HepG2 (cell line): ENCODE measurements at regions not wholly inside any gene's neighbourhood (a gene's known extent, or its start where the extent isn't known, plus 50 kb on each side); places are given as distances from the start of the nearest gene placed in this dataset.
A peak's percentile ranks its signal among the peaks of the same experiment; 100 is the strongest.

Source experiments
- ATAC-seq: fragments of 200-7000 bp; cut with Tn5 transposase; 3 replicates; pipeline ENCODE4 v1.9.1; 2020; ENCODE audit warnings: mild to moderate bottlenecking, moderate library complexity
- BruUV-seq: library from RNA; stranded (reverse); fragments of 400-500 nt; replicated peaks from 2 replicates; lab custom pipeline; 2021; lab: Mats Ljungman, UMichigan
- CTCF ChIA-PET: fragments of 300-600 bp; formaldehyde crosslinking; extraction: SDS; loops from one replicate; lab custom pipeline; 2021; ENCODE audit warnings: low total read pairs, inconsistent platforms, low intra/inter-chr PET ratio; lab: Yijun Ruan, JAX
- POLR2A ChIA-PET: fragments of 350-600 bp; sonication (Branson Sonifier 250); formaldehyde crosslinking; loops from one replicate; lab custom pipeline; 2020; ENCODE audit warnings: antibody characterized with exemption, inconsistent platforms; lab: Yijun Ruan, JAX
- DNase-seq: peaks from one replicate; pipeline ENCODE4 v3.0.0-alpha.2; 2015; ENCODE audit warnings: low spot score
- FAIRE-seq: peaks from 3 replicates; lab custom pipeline; 2011; peaks lifted over from hg19 to GRCh38; lab: Jason Lieb, UNC
- H2AFZ ChIP-seq: one replicate; pipeline ENCODE4 v1.6.1; 2011; ENCODE audit warnings: low read length, inconsistent platforms
- H3K27ac ChIP-seq: fragments of 300-600 bp; 3 replicates; pipeline ENCODE4 v1.8.0; 2011; ENCODE audit warnings: mixed run types, mild to moderate bottlenecking, mixed read lengths, low read length, inconsistent platforms; ENCODE audit not compliant: insufficient read depth; ENCODE audit errors: extremely low read length
- H3K27me3 ChIP-seq, 2 experiments: fragments of 200-600 bp in 1 of 2; 2 replicates in 1 of 2; 3 replicates in 1 of 2; pipeline versions ENCODE4 v1.6.0 to v1.8.0; 2011; ENCODE audit warnings: low read length in 2 of 2, mild to moderate bottlenecking in 2 of 2, moderate library complexity in 2 of 2, inconsistent platforms in 1 of 2; ENCODE audit not compliant: insufficient read depth in 2 of 2, control insufficient read depth in 1 of 2
- H3K36me3 ChIP-seq, 2 experiments: fragments of 200-600 bp in 1 of 2; replicated peaks in 1 of 2; 2 replicates in 1 of 2; 3 replicates in 1 of 2; pipeline versions ENCODE4 v1.5.1 to v1.8.0; 2011; ENCODE audit warnings: low read length in 2 of 2, inconsistent platforms in 1 of 2; ENCODE audit not compliant: insufficient read depth in 2 of 2, control insufficient read depth in 1 of 2
- H3K4me1 ChIP-seq: 2 replicates; pipeline ENCODE4 v1.5.1; 2012; ENCODE audit warnings: low read length, inconsistent platforms; ENCODE audit not compliant: insufficient read depth
- H3K4me2 ChIP-seq: 2 replicates; pipeline ENCODE4 v1.6.0; 2011; ENCODE audit warnings: low read depth, low read length, inconsistent platforms
- H3K4me3 ChIP-seq, 3 experiments: fragments of 200-600 bp in 1 of 3; sonication (generic), shearing (Covaris generic) in 1 of 3; replicated peaks in 1 of 3; 2 replicates each; pipeline ENCODE4 v1.5.1; 2011 to 2016; ENCODE audit warnings: low read length in 3 of 3, inconsistent platforms in 2 of 3, low read depth in 2 of 3, mild to moderate bottlenecking in 2 of 3, control low read depth in 1 of 3, mixed read lengths in 1 of 3; ENCODE audit not compliant: insufficient read depth in 1 of 3
- H3K79me2 ChIP-seq: one replicate; pipeline ENCODE4 v1.6.1; 2011; ENCODE audit warnings: low read length, inconsistent platforms; ENCODE audit not compliant: insufficient read depth
- H3K9ac ChIP-seq: 2 replicates; pipeline ENCODE4 v1.6.0; 2011; ENCODE audit warnings: mild to moderate bottlenecking, low read depth, low read length, inconsistent platforms; ENCODE audit not compliant: insufficient read depth
- H3K9me3 ChIP-seq: 2 replicates; pipeline ENCODE4 v1.5.1; 2012; ENCODE audit warnings: mild to moderate bottlenecking, low read length
- H4K20me1 ChIP-seq: 2 replicates; pipeline ENCODE4 v1.6.0; 2011; ENCODE audit warnings: inconsistent platforms, mild to moderate bottlenecking, low read length, moderate library complexity; ENCODE audit not compliant: insufficient read depth
- MIXL1 ChIP-seq: IDR thresholded peaks from 2 replicates; pipeline ENCODE4 v1.6.1; 2016
- PRDM15 ChIP-seq: sonication (generic); formaldehyde crosslinking; IDR thresholded peaks from 2 replicates; pipeline ENCODE4 v1.4.0; 2020; ENCODE audit warnings: missing genetic modification reagents
- THRA ChIP-seq: sonication (generic); formaldehyde crosslinking; IDR thresholded peaks from 2 replicates; pipeline ENCODE4 v1.4.0; 2020; ENCODE audit warnings: missing genetic modification reagents, borderline replicate concordance
- ZFP91 ChIP-seq: sonication (generic); formaldehyde crosslinking; IDR thresholded peaks from 2 replicates; pipeline ENCODE4 v1.9.0; 2022; ENCODE audit warnings: missing genetic modification reagents, mild to moderate bottlenecking, borderline replicate concordance
- ZNF615 ChIP-seq: sonication (generic); formaldehyde crosslinking; IDR thresholded peaks from 2 replicates; pipeline ENCODE4 v1.5.0; 2020; ENCODE audit warnings: mild to moderate bottlenecking, missing genetic modification reagents, borderline replicate concordance
- ZSCAN29 ChIP-seq: sonication (generic); formaldehyde crosslinking; conservative IDR thresholded peaks from 2 replicates; pipeline ENCODE4 v1.4.0; 2020; ENCODE audit warnings: mild to moderate bottlenecking, missing genetic modification reagents
- WGBS: methylation state at CpG from one replicate; pipeline ENCODE4 v1.1.6; 2017; ENCODE audit warnings: low lambda C conversion rate; 5-methylcytosine and 5-hydroxymethylcytosine counted together
- in situ Hi-C: cut with HindIII; loops from 2 replicates; pipeline ENCODE4 v1.10.0; 2017; ENCODE audit warnings: low pct_unique_long_range_greater_than_20kb; ENCODE audit not compliant: extremely low pct_ligation_motif_present
- intact Hi-C: fragments of 100-400 bp; cut with micrococcal nuclease; formaldehyde crosslinking; loops from one replicate; pipeline ENCODE4 v1.10.0; 2022; ENCODE audit not compliant: unreplicated experiment

GRCh38 chr6:170025341-170025911 is 265.5 kb downstream of the DLL1 start:
- H3K79me2 ChIP-seq: no peaks in the 10 kb centered on the region
- in situ Hi-C loops (no loop called here), intact Hi-C loops (no loop called here)
- no peaks in the 10 kb centered on the region for H3K4me1 ChIP-seq
- no peaks in the 10 kb centered on the region for H3K36me3 ChIP-seq
- no peak overlapping the region for H3K4me2 ChIP-seq
- 30% methylated on average over 16 of the region's 20 CpGs for WGBS
- FAIRE-seq (no peak), ATAC-seq (no peak), DNase-seq (no peak)
- 0 out of 2 replicates have a peak, but pooled peaks have one; percentile 18 for TF ChIP-seq ZFP91 (CRISPR knock-in tag)
- no peak for TF ChIP-seq ZNF615 (CRISPR knock-in tag)
- no peak for TF ChIP-seq THRA (CRISPR knock-in tag)
- H3K9ac ChIP-seq: no peak overlapping the region
- no peak overlapping the region for H3K4me3 ChIP-seq
- H3K9me3 ChIP-seq: no peaks in the 10 kb centered on the region
- BruUV-seq: no TSS peak
- CTCF ChIA-PET: no interaction called here
- H3K27ac ChIP-seq: no peak overlapping the region
- no peaks in the 10 kb centered on the region for H4K20me1 ChIP-seq
- POLR2A ChIA-PET: no interaction called here
- no peak overlapping the region for H2AFZ ChIP-seq
- peaks cover 4 to 22% of the 10 kb centered on the region in 2 experiments; a peak in 3 of 5 replicates for H3K27me3 ChIP-seq

GRCh38 chr6:170024940-170025339 is 265.9 kb downstream of the DLL1 start:
- H3K9me3 ChIP-seq: no peaks in the 10 kb centered on the region
- no peaks in the 10 kb centered on the region for H4K20me1 ChIP-seq
- no peaks in the 10 kb centered on the region for H3K4me1 ChIP-seq
- TF ChIP-seq ZSCAN29 (CRISPR knock-in tag) (no peak), MIXL1 (no peak), PRDM15 (CRISPR knock-in tag) (no peak)
- in situ Hi-C loops (no loop called here), intact Hi-C loops (no loop called here)
- peaks cover 1 to 20% of the 10 kb centered on the region in 2 experiments; a peak in 4 of 5 replicates for H3K27me3 ChIP-seq
- no peak overlapping the region for H2AFZ ChIP-seq
- no peaks in the 10 kb centered on the region for H3K79me2 ChIP-seq
- POLR2A ChIA-PET: no interaction called here
- no peaks in the 10 kb centered on the region for H3K36me3 ChIP-seq
- BruUV-seq: no TSS peak
- FAIRE-seq (no peak), ATAC-seq (no peak), DNase-seq (no peak)
- no peak overlapping the region for H3K9ac ChIP-seq
- H3K27ac ChIP-seq: no peak overlapping the region
- 5% methylated on average over 4 of the region's 7 CpGs for WGBS
- CTCF ChIA-PET: no interaction called here
- H3K4me2 ChIP-seq: no peak overlapping the region
- no peak overlapping the region for H3K4me3 ChIP-seq
